ENCODE measurements at regions not wholly inside any gene's neighbourhood (a gene's known extent, or its start where the extent isn't known, plus 50 kb on each side); places are given as distances from the start of the nearest gene placed in this dataset.

GRCh38 chr19:31166206-31166605 is 183.0 kb downstream of the TSHZ3 start:
- ATAC-seq: no peak
- no peak for TF ChIP-seq ZNF8 (CRISPR knock-in tag; IDR thresholded peaks at IDR 0.05)

GRCh38 chr19:31164791-31165251 is 184.4 kb downstream of the TSHZ3 start:
- TF ChIP-seq ESRRG (CRISPR knock-in tag; IDR thresholded peaks at IDR 0.05) (no peak), OSR1 (CRISPR knock-in tag; IDR thresholded peaks at IDR 0.05) (no peak), ZFP3 (CRISPR knock-in tag; IDR thresholded peaks at IDR 0.05) (no peak), PPARA (CRISPR knock-in tag; IDR thresholded peaks at IDR 0.05; ENCODE audit: borderline replicate concordance) (no peak), BACH2 (CRISPR knock-in tag; IDR thresholded peaks at IDR 0.05; ENCODE audit: borderline replicate concordance) (no peak), ZNF70 (CRISPR knock-in tag; IDR thresholded peaks at IDR 0.05) (no peak), RARB (CRISPR knock-in tag; IDR thresholded peaks at IDR 0.05) (no peak), GLIS3 (CRISPR knock-in tag; IDR thresholded peaks at IDR 0.05) (no peak), CSDC2 (CRISPR knock-in tag; IDR thresholded peaks at IDR 0.05) (no peak)
- no peak for ATAC-seq

GRCh38 chr19:31160336-31160926 is 188.8 kb downstream of the TSHZ3 start:
- TF ChIP-seq ESRRG (CRISPR knock-in tag; IDR thresholded peaks at IDR 0.05): no peak
- TF ChIP-seq ZC3H10 (CRISPR knock-in tag; IDR thresholded peaks at IDR 0.05): no peak
- TF ChIP-seq GLIS3 (CRISPR knock-in tag; IDR thresholded peaks at IDR 0.05): no peak
- no peak for TF ChIP-seq PATZ1 (CRISPR knock-in tag; IDR thresholded peaks at IDR 0.05; ENCODE audit: borderline replicate concordance)
- TF ChIP-seq TOX (CRISPR knock-in tag; IDR thresholded peaks at IDR 0.05; ENCODE audit: borderline replicate concordance): no peak
- no peak for TF ChIP-seq ARNTL (CRISPR knock-in tag; IDR thresholded peaks at IDR 0.05; ENCODE audit: borderline replicate concordance, low read depth)
- no peak for TF ChIP-seq ZFP3 (CRISPR knock-in tag; IDR thresholded peaks at IDR 0.05)
- TF ChIP-seq ZNF8 (CRISPR knock-in tag; IDR thresholded peaks at IDR 0.05): no peak
- TF ChIP-seq PPARA (CRISPR knock-in tag; IDR thresholded peaks at IDR 0.05; ENCODE audit: borderline replicate concordance): no peak
- TF ChIP-seq OSR1 (CRISPR knock-in tag; IDR thresholded peaks at IDR 0.05): no peak
- no peak for TF ChIP-seq ZNF565 (CRISPR knock-in tag; conservative IDR thresholded peaks at IDR 0.05; ENCODE audit: low read depth)
- TF ChIP-seq CSDC2 (CRISPR knock-in tag; IDR thresholded peaks at IDR 0.05): no peak
- no peak for TF ChIP-seq TSHZ2 (CRISPR knock-in tag; IDR thresholded peaks at IDR 0.05)
- TF ChIP-seq TCF4 (CRISPR knock-in tag; IDR thresholded peaks at IDR 0.05; ENCODE audit: borderline replicate concordance): no peak
- no peak for TF ChIP-seq ISL1 (CRISPR knock-in tag; IDR thresholded peaks at IDR 0.05)
- no peak for ATAC-seq

- ATAC-seq: no peak
- TF ChIP-seq ZNF565 (CRISPR knock-in tag; conservative IDR thresholded peaks at IDR 0.05; ENCODE audit: low read depth) (no peak), ARNTL (CRISPR knock-in tag; IDR thresholded peaks at IDR 0.05; ENCODE audit: borderline replicate concordance, low read depth) (no peak), TOX (CRISPR knock-in tag; IDR thresholded peaks at IDR 0.05; ENCODE audit: borderline replicate concordance) (no peak), TSHZ2 (CRISPR knock-in tag; IDR thresholded peaks at IDR 0.05) (no peak), ZNF70 (CRISPR knock-in tag; IDR thresholded peaks at IDR 0.05) (no peak), PATZ1 (CRISPR knock-in tag; IDR thresholded peaks at IDR 0.05; ENCODE audit: borderline replicate concordance) (no peak), ZC3H10 (CRISPR knock-in tag; IDR thresholded peaks at IDR 0.05) (no peak), ZNF8 (CRISPR knock-in tag; IDR thresholded peaks at IDR 0.05) (no peak), TCF4 (CRISPR knock-in tag; IDR thresholded peaks at IDR 0.05; ENCODE audit: borderline replicate concordance) (no peak), PPARA (CRISPR knock-in tag; IDR thresholded peaks at IDR 0.05; ENCODE audit: borderline replicate concordance) (no peak), POU6F1 (CRISPR knock-in tag; IDR thresholded peaks at IDR 0.05; ENCODE audit: borderline replicate concordance, low read depth) (no peak), OSR1 (CRISPR knock-in tag; IDR thresholded peaks at IDR 0.05) (no peak), ZFP3 (CRISPR knock-in tag; IDR thresholded peaks at IDR 0.05) (no peak), ZFP30 (CRISPR knock-in tag; IDR thresholded peaks at IDR 0.05) (no peak), CSRNP3 (CRISPR knock-in tag; IDR thresholded peaks at IDR 0.05) (no peak), GLIS3 (CRISPR knock-in tag; IDR thresholded peaks at IDR 0.05) (no peak), CSDC2 (CRISPR knock-in tag; IDR thresholded peaks at IDR 0.05) (no peak)
Observed at GRCh38 chr19:31154021-31154420, 195.2 kb downstream of the TSHZ3 start.

Measured in SK-N-SH treated with all-trans-retinoic acid at 6 μM for 48 hours (cell line).